H1 (cell line): ENCODE measurements at regions not wholly inside any gene's neighbourhood (a gene's known extent, or its start where the extent isn't known, plus 50 kb on each side); places are given as distances from the start of the nearest gene placed in this dataset.

Experiments
- CTCF ChIA-PET: fragments of 300-600 bp; sonication (Branson Sonifier 250); formaldehyde crosslinking; loops from one replicate; lab custom pipeline; 2021; ENCODE audit not compliant: partially characterized antibody; lab: Charles Lee
- POLR2A ChIA-PET: fragments of 300-600 bp; sonication (Branson Sonifier 250); formaldehyde crosslinking; loops from one replicate; lab custom pipeline; 2021; ENCODE audit warnings: inconsistent platforms; ENCODE audit not compliant: partially characterized antibody; lab: Charles Lee
- DNase-seq, 2 experiments: peaks; one replicate each; pipeline versions ENCODE4 v3.0.0 to v3.0.0-alpha.2; 2010 to 2022; ENCODE audit warnings: low spot score in 2 of 2, low read depth in 1 of 2, mixed read lengths in 1 of 2
- FAIRE-seq: peaks from 2 replicates; lab custom pipeline; 2011; peaks lifted over from hg19 to GRCh38; lab: Jason Lieb, UNC
- H2AFZ ChIP-seq: 2 replicates; pipeline ENCODE4 v1.8.1; 2012; ENCODE audit warnings: low read length, inconsistent platforms
- H2AK5ac ChIP-seq: 2 replicates; pipeline ENCODE4 v1.6.1; 2013; ENCODE audit warnings: low read depth, low read length
- H2BK120ac ChIP-seq: replicated peaks from 2 replicates; pipeline ENCODE3; 2013; ENCODE audit warnings: low read depth, low read length, inconsistent platforms
- H2BK12ac ChIP-seq: 2 replicates; pipeline ENCODE4 v1.6.1; 2013; ENCODE audit warnings: low read depth, low read length
- H2BK15ac ChIP-seq: 2 replicates; pipeline ENCODE4 v1.6.1; 2013; ENCODE audit warnings: low read length
- H2BK20ac ChIP-seq: 2 replicates; pipeline ENCODE4 v1.6.1; 2013; ENCODE audit warnings: low read length
- H2BK5ac ChIP-seq: 2 replicates; pipeline ENCODE4 v1.6.1; 2013; ENCODE audit warnings: low read depth, low read length
- H3K14ac ChIP-seq: 2 replicates; pipeline ENCODE4 v1.6.1; 2013; ENCODE audit warnings: inconsistent platforms; ENCODE audit not compliant: insufficient read length
- H3K18ac ChIP-seq: 2 replicates; pipeline ENCODE4 v1.6.1; 2013; ENCODE audit warnings: low read length; ENCODE audit errors: extremely low read depth
- H3K23ac ChIP-seq: 2 replicates; pipeline ENCODE4 v1.6.1; 2013; ENCODE audit warnings: inconsistent platforms; ENCODE audit not compliant: insufficient read length
- H3K23me2 ChIP-seq: 2 replicates; pipeline ENCODE4 v1.6.1; 2013; ENCODE audit warnings: low read depth, low read length
- H3K27ac ChIP-seq: 2 replicates; pipeline ENCODE4 v1.6.1; 2011; ENCODE audit warnings: low read depth, low read length, inconsistent platforms
- H3K27me3 ChIP-seq, 4 experiments: replicated peaks in 1 of 4; 1 replicate in 1 of 4; 2 replicates in 3 of 4; pipeline versions ENCODE4 v1.6.1 to v1.8.1; 2011 to 2013; ENCODE audit warnings: low read length in 3 of 4, mild to moderate bottlenecking in 3 of 4, inconsistent platforms in 2 of 4, mixed read lengths in 2 of 4, moderate library complexity in 1 of 4; ENCODE audit not compliant: control insufficient read depth in 3 of 4, insufficient read depth in 3 of 4; ENCODE audit errors: extremely low read depth in 1 of 4
- H3K36me3 ChIP-seq, 4 experiments: 2 replicates each; pipeline versions ENCODE4 v1.6.1 to v1.8.1; 2011 to 2013; ENCODE audit warnings: mild to moderate bottlenecking in 4 of 4, low read length in 3 of 4, moderate library complexity in 2 of 4, control low read depth in 1 of 4, inconsistent platforms in 1 of 4; ENCODE audit not compliant: insufficient read depth in 4 of 4, control insufficient read depth in 2 of 4
- H3K4ac ChIP-seq: replicated peaks from 2 replicates; pipeline ENCODE3; 2013; ENCODE audit warnings: low read length, low read depth, mixed read lengths, inconsistent platforms; ENCODE audit not compliant: insufficient read length
- H3K4me1 ChIP-seq, 4 experiments: replicated peaks in 1 of 4; 1 replicate in 1 of 4; 2 replicates in 3 of 4; pipeline versions ENCODE4 v1.6.1 to v1.8.1; 2011 to 2013; ENCODE audit warnings: low read length in 3 of 4, inconsistent platforms in 2 of 4, mixed read lengths in 1 of 4; ENCODE audit not compliant: insufficient read depth in 4 of 4, control insufficient read depth in 3 of 4
- H3K4me2 ChIP-seq, 2 experiments: 2 replicates each; pipeline versions ENCODE4 v1.6.1 to v1.8.1; 2011 to 2013; ENCODE audit warnings: low read depth in 2 of 2, low read length in 2 of 2, control low read depth in 1 of 2, inconsistent platforms in 1 of 2, mild to moderate bottlenecking in 1 of 2; ENCODE audit not compliant: insufficient read depth in 1 of 2
- H3K4me3 ChIP-seq, 4 experiments: fragments of 200-600, 300-600 bp in 1 of 4; sonication (generic), shearing (Covaris generic), sonication (Bioruptor Twin) in 1 of 4; 2 replicates each; pipeline versions ENCODE4 v1.5.1 to v1.8.1; 2011 to 2016; ENCODE audit warnings: low read length in 4 of 4, low read depth in 3 of 4, control low read depth in 2 of 4, inconsistent platforms in 2 of 4, mild to moderate bottlenecking in 2 of 4, mixed read lengths in 1 of 4, moderate library complexity in 1 of 4; ENCODE audit not compliant: insufficient read depth in 2 of 4; ENCODE audit errors: extremely low read depth in 1 of 4
- H3K56ac ChIP-seq: replicated peaks from 2 replicates; pipeline ENCODE3; 2013; ENCODE audit warnings: low read depth, mild to moderate bottlenecking, mixed read lengths, low read length, inconsistent platforms; ENCODE audit not compliant: insufficient read length
- H3K79me1 ChIP-seq: 2 replicates; pipeline ENCODE4 v1.6.1; 2013; ENCODE audit warnings: low read depth, low read length, control low read depth
- H3K79me2 ChIP-seq, 2 experiments: 2 replicates each; pipeline versions ENCODE4 v1.6.1 to v1.8.1; 2012 to 2013; ENCODE audit warnings: low read length in 2 of 2, mild to moderate bottlenecking in 2 of 2, inconsistent platforms in 1 of 2; ENCODE audit not compliant: insufficient read depth in 2 of 2, control insufficient read depth in 1 of 2
- H3K9ac ChIP-seq, 4 experiments: replicated peaks in 1 of 4; 1 replicate in 1 of 4; 2 replicates in 3 of 4; pipeline versions ENCODE4 v1.6.1 to v1.8.1; 2011 to 2013; ENCODE audit warnings: low read depth in 3 of 4, low read length in 3 of 4, control low read depth in 2 of 4, mild to moderate bottlenecking in 2 of 4, moderate library complexity in 2 of 4, inconsistent platforms in 1 of 4; ENCODE audit errors: extremely low read depth in 1 of 4
- H3K9me3 ChIP-seq, 2 experiments: 2 replicates each; pipeline versions ENCODE4 v1.6.1 to v1.8.1; 2012 to 2013; ENCODE audit warnings: mild to moderate bottlenecking in 2 of 2, moderate library complexity in 2 of 2, control low read depth in 1 of 2, inconsistent platforms in 1 of 2, low read depth in 1 of 2, low read length in 1 of 2, mixed read lengths in 1 of 2; ENCODE audit not compliant: insufficient read depth in 2 of 2
- H4K20me1 ChIP-seq, 2 experiments: replicated peaks in 1 of 2; 2 replicates each; pipeline versions ENCODE3 to v1.8.1; 2011 to 2013; ENCODE audit warnings: inconsistent platforms in 2 of 2, low read length in 2 of 2, mild to moderate bottlenecking in 1 of 2; ENCODE audit not compliant: insufficient read depth in 2 of 2, control insufficient read depth in 1 of 2
- H4K5ac ChIP-seq: 2 replicates; pipeline ENCODE4 v1.6.1; 2013; ENCODE audit warnings: low read length, low read depth, mixed read lengths, inconsistent platforms; ENCODE audit not compliant: insufficient read length
- H4K8ac ChIP-seq: 2 replicates; pipeline ENCODE4 v1.8.0; 2013; ENCODE audit warnings: mild to moderate bottlenecking, moderate library complexity, low read length, inconsistent platforms; ENCODE audit not compliant: insufficient read depth; ENCODE audit errors: extremely low read depth
- H4K91ac ChIP-seq: replicated peaks from 2 replicates; pipeline ENCODE3; 2013; ENCODE audit warnings: low read length, mixed read lengths, inconsistent platforms; ENCODE audit not compliant: insufficient read length
- CBX5 ChIP-seq: fragments of 300-800, 300-1000 bp; sonication (generic); IDR thresholded peaks from 2 replicates; pipeline ENCODE4 v1.7.1; 2016; ENCODE audit warnings: antibody characterized with exemption, low read length, low read depth
- JUN ChIP-seq: IDR thresholded peaks from 2 replicates; pipeline ENCODE4 v1.6.1; 2011; ENCODE audit warnings: low read depth, mild to moderate bottlenecking, improper control_type of control experiment, low read length
- KDM1A ChIP-seq: fragments of 200-600, 300-600 bp; sonication (generic); IDR thresholded peaks from 2 replicates; pipeline ENCODE4 v1.7.1; 2016; ENCODE audit warnings: mild to moderate bottlenecking, low read length, borderline replicate concordance
- MAFK ChIP-seq: IDR thresholded peaks from 2 replicates; pipeline ENCODE4 v1.6.1; 2012; ENCODE audit warnings: low read depth, mild to moderate bottlenecking, improper control_type of control experiment, low read length
- RAD21 ChIP-seq, 2 experiments: IDR thresholded peaks in 1 of 2; conservative IDR thresholded peaks in 1 of 2; 2 replicates each; pipeline ENCODE4 v1.6.1; 2011; ENCODE audit warnings: low read depth in 2 of 2, low read length in 2 of 2, improper control_type of control experiment in 1 of 2, inconsistent platforms in 1 of 2, mild to moderate bottlenecking in 1 of 2, moderate library complexity in 1 of 2
- RXRA ChIP-seq: IDR thresholded peaks from 2 replicates; pipeline ENCODE4 v1.6.1; 2011; ENCODE audit warnings: low read depth, mild to moderate bottlenecking, low read length, moderate library complexity; ENCODE audit not compliant: insufficient read depth
- SRF ChIP-seq: IDR thresholded peaks from 2 replicates; pipeline ENCODE4 v1.6.1; 2011; ENCODE audit warnings: mild to moderate bottlenecking, low read depth, low read length, moderate library complexity
- TAF7 ChIP-seq: optimal IDR thresholded peaks from 2 replicates; pipeline ENCODE3; 2011; ENCODE audit warnings: low read depth, mild to moderate bottlenecking, inconsistent platforms, low read length, moderate library complexity, borderline replicate concordance

GRCh38 chrX:87798039-87798438 is 280.4 kb downstream of the KLHL4 start:
- no peak overlapping the region for H3K9ac ChIP-seq
- H3K79me2 ChIP-seq = no peaks in the 10 kb centered on the region
- no peaks in the 10 kb centered on the region for H3K23me2 ChIP-seq
- no peak overlapping the region for H2BK20ac ChIP-seq
- H3K27ac ChIP-seq = no peak overlapping the region
- no peaks in the 10 kb centered on the region for H3K36me3 ChIP-seq
- DNase-seq = no peak
- H4K20me1 ChIP-seq = no peaks in the 10 kb centered on the region
- H3K14ac ChIP-seq = no peak overlapping the region
- no peak for FAIRE-seq
- no peak overlapping the region for H3K56ac ChIP-seq
- POLR2A ChIA-PET = no interaction called here
- H2BK15ac ChIP-seq = no peak overlapping the region
- H2BK12ac ChIP-seq = no peak overlapping the region
- H3K9me3 ChIP-seq = no peaks in the 10 kb centered on the region
- no peak overlapping the region for H3K18ac ChIP-seq
- no peak overlapping the region for H3K4me3 ChIP-seq
- no peak overlapping the region for H3K4me2 ChIP-seq
- H2AFZ ChIP-seq = no peak overlapping the region
- CTCF ChIA-PET = no interaction called here
- no peaks in the 10 kb centered on the region for H3K4me1 ChIP-seq
- no peak overlapping the region for H3K4ac ChIP-seq
- H2AK5ac ChIP-seq = no peak overlapping the region
- H3K23ac ChIP-seq = no peak overlapping the region
- H2BK5ac ChIP-seq = no peak overlapping the region
- H2BK120ac ChIP-seq = no peak overlapping the region
- no peaks in the 10 kb centered on the region for H3K27me3 ChIP-seq
- TF ChIP-seq TAF7 (no peak), RAD21 (IDR thresholded peaks at IDR 0.05 in 1 of 2, conservative IDR thresholded peaks at IDR 0.05 in 1 of 2; ENCODE audit: low read depth in 2 of 2, low read length in 2 of 2) (no peak), RXRA (no peak), MAFK (peak; percentile 18; the same call in 1 of the 2 replicates), JUN (no peak), KDM1A (no peak), CBX5 (no peak), SRF (no peak)
- H3K79me1 ChIP-seq = no peaks in the 10 kb centered on the region
- no peak overlapping the region for H4K8ac ChIP-seq
- no peak overlapping the region for H4K5ac ChIP-seq
- H4K91ac ChIP-seq = no peak overlapping the region
